ENCODE measurements at regions not wholly inside any gene's neighbourhood (a gene's known extent, or its start where the extent isn't known, plus 50 kb on each side); places are given as distances from the start of the nearest gene placed in this dataset.

DNA sequence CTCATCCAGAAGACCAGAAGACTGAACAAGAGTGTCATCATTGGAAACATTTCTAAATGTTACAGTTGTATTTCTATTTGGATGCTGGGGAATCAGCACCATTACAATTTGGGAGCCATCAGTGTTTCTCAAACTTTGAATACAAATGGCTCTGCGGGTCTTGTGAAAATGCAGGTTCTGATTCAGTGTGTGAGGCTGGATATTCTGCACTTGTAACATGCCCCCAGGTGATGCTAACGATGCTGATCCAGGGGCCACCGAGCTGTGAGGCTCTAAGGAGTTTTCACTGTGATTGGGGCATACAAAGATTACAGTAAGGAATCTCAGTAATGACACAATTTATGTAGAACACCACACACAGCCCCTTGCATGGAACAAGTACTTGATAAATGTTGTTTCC lies 167.7 kb downstream of the ACTL7B start:
- TF ChIP-seq EZH2phosphoT487 (IDR thresholded peaks at IDR 0.05; ENCODE audit: borderline replicate concordance), result no peak
- TF ChIP-seq POLR2A (IDR thresholded peaks at IDR 0.05; ENCODE audit: borderline replicate concordance, extremely low read depth, insufficient read depth, insufficient read length), result no peak
- TF ChIP-seq, protein P1, sequence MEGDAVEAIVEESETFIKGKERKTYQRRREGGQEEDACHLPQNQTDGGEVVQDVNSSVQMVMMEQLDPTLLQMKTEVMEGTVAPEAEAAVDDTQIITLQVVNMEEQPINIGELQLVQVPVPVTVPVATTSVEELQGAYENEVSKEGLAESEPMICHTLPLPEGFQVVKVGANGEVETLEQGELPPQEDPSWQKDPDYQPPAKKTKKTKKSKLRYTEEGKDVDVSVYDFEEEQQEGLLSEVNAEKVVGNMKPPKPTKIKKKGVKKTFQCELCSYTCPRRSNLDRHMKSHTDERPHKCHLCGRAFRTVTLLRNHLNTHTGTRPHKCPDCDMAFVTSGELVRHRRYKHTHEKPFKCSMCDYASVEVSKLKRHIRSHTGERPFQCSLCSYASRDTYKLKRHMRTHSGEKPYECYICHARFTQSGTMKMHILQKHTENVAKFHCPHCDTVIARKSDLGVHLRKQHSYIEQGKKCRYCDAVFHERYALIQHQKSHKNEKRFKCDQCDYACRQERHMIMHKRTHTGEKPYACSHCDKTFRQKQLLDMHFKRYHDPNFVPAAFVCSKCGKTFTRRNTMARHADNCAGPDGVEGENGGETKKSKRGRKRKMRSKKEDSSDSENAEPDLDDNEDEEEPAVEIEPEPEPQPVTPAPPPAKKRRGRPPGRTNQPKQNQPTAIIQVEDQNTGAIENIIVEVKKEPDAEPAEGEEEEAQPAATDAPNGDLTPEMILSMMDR (IDR thresholded peaks at IDR 0.05 in 2 of 3, conservative IDR thresholded peaks at IDR 0.05 in 1 of 3; ENCODE audit: borderline replicate concordance in 1 of 3, insufficient read depth in 1 of 3, low read depth in 2 of 3, low read length in 2 of 3), result no peak
- no peak for TF ChIP-seq SIN3A (IDR thresholded peaks at IDR 0.05; ENCODE audit: low read depth)
- no peak for TF ChIP-seq REST (IDR thresholded peaks at IDR 0.05; ENCODE audit: low read depth)
- TF ChIP-seq FOSL1 (IDR thresholded peaks at IDR 0.05; ENCODE audit: low read depth), result no peak
- TF ChIP-seq, protein P2, sequence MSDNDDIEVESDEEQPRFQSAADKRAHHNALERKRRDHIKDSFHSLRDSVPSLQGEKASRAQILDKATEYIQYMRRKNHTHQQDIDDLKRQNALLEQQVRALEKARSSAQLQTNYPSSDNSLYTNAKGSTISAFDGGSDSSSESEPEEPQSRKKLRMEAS (IDR thresholded peaks at IDR 0.05), result no peak
- no peak for TF ChIP-seq ATF3 (IDR thresholded peaks at IDR 0.05)

All from HCT116 (cell line).